ENCODE measurements at regions not wholly inside any gene's neighbourhood (a gene's known extent, or its start where the extent isn't known, plus 50 kb on each side); places are given as distances from the start of the nearest gene placed in this dataset.

DNA sequence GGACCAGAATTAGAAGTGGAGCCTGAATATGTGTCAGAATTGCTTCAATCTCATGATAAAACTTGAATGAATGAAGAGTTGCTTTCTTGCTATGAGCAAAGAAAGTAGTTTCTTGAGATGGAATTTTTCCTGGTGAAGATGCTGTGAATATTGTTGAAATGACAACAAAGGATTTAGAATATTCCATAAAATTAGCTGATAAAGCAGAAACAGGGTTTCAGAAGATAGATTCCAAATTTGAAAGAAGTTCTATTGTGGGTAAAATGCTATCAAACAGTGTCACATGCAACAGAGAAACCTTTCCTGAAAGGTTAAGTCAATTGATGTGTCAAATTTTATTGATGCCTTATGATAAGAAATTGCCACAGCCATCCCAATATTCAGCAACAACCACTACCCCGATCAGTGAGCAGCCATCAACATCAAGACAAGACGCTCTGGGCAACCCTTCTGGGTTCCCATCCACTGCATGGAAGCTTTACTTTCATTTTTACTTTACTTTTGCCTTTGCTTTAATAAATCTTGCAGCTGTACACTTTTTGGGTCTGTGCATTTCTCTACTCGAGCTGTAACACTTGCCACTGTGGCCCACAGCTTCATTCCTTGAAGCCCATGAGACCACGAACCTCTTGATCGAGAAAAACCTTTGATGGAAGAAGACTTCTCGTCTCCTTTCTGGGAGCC lies 104.0 kb upstream of the SSTR1 start:
- TF ChIP-seq, protein P1, sequence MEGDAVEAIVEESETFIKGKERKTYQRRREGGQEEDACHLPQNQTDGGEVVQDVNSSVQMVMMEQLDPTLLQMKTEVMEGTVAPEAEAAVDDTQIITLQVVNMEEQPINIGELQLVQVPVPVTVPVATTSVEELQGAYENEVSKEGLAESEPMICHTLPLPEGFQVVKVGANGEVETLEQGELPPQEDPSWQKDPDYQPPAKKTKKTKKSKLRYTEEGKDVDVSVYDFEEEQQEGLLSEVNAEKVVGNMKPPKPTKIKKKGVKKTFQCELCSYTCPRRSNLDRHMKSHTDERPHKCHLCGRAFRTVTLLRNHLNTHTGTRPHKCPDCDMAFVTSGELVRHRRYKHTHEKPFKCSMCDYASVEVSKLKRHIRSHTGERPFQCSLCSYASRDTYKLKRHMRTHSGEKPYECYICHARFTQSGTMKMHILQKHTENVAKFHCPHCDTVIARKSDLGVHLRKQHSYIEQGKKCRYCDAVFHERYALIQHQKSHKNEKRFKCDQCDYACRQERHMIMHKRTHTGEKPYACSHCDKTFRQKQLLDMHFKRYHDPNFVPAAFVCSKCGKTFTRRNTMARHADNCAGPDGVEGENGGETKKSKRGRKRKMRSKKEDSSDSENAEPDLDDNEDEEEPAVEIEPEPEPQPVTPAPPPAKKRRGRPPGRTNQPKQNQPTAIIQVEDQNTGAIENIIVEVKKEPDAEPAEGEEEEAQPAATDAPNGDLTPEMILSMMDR (conservative IDR thresholded peaks at IDR 0.05; ENCODE audit: low read depth, low read length) = no peak
- no peak for TF ChIP-seq EZH2 (IDR thresholded peaks at IDR 0.05; ENCODE audit: borderline replicate concordance, low read depth, low read length, poor library complexity, severe bottlenecking)
